ENCODE measurements at regions not wholly inside any gene's neighbourhood (a gene's known extent, or its start where the extent isn't known, plus 50 kb on each side); places are given as distances from the start of the nearest gene placed in this dataset.
A peak's percentile ranks its signal among the peaks of the same experiment; 100 is the strongest.
"Not testable (repeated sequence)": the region's sequence is repeated elsewhere in the genome, so short reads cannot be mapped to it uniquely, and the experiment has no call there.

- DNase-seq: no peak
Measured at GRCh38 chr6:4280707-4281106, 145.3 kb upstream of the ECI2 start.

DNA sequence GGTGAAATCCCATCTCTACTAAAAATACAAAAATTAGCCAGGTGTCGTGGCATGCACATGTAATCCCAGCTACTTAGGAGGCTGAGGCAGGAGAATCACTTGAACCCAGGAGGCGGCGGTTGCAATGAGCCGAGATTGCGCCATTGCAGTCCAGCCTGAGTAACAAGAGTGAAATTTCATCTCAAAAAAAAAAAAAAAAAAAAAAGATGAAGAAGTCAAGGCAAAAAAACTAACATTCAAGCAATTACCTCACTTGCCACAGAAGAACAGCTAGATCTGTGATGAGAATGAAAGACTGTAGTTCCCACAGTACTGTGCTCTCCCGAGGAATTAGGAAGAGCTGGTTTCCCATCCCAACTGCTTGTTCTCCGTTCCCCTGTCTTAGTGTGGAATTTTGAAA lies 144.7 kb upstream of the ECI2 start:
- no peak for DNase-seq

GRCh38 chr6:4274382-4275082 lies 139.2 kb upstream of the ECI2 start:
- DNase-seq: peak; percentile 25

GRCh38 chr6:4272996-4273395 lies 137.6 kb upstream of the ECI2 start:
- DNase-seq: no peak

DNA sequence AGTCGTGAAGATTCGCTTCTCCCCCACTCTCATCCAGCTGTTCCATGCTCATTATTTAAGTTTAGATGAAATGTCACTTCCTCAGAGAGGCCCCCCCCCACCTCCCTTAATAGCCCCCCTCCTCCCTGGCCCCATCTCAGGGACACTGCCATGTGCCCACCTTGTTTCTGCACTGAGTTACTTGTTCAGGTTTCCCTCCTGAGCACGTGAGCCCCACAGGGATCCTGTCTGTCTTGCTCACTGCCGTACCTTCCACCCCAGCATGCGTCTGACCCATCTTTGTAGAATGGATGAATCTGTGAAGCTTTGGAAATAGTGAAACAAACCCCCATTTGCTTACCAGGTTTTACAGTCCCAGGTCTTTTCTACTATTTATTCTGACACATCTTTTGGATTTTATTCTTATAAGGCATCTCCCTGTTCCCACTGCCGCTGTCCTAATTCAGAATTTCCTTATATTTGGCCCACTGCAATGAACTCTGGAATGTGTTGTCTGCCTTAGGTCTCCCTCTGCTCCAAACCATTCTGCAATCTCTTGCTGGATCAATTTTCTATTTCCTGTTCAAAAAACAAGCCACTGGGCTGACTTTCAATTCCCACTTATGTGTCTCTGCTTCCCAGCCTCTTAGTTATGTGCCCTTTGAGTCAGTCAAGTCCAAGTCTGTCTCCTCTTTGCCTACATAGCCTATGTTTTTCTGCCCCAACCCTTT lies 136.5 kb upstream of the ECI2 start:
- no peak for DNase-seq

- DNase-seq: no peak
Measured at GRCh38 chr6:4270776-4271175, 135.4 kb upstream of the ECI2 start.

GRCh38 chr6:4270001-4270400 lies 134.6 kb upstream of the ECI2 start:
- DNase-seq: no peak

DNA sequence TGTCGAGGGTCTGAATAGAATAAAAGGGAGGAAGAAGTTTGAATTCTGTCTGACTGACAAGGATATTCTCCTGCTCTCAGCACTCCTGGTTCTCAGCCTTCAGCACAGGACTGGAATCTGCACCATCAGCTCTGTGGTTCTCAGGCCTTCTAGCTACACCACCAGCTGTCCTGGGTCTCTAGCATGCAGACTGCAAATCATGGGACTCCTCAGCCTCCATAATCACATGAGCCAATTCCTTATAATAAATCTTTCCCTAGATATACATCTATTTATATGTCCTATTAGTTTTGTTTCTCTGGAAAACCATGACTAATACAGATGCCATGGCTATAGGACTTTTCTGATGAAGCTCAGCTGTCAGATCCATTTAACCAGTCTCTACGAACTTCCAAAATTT lies 132.8 kb upstream of the ECI2 start:
- no peak for DNase-seq

GRCh38 chr6:4265740-4266139 lies 130.4 kb upstream of the ECI2 start:
- no peak for DNase-seq

DNA sequence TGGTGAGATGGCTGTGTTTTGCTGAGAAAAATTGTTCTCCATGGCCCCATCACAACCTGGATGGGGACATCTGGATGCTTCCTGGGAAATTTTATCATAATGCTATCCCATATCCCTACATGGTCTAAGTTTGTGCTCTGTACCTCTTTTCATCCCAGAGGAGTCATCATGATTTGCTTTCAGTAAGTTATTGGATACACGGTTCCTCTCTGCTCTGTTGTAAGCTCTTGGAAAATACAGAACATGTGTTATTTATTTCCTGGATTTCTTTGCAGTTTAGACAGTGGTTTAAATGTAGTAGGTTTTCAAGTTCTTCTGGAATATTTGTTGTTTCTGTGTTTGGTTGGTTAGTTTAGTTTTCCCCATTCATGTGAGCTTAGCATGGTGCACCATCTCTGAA lies 129.2 kb upstream of the ECI2 start:
- no peak for DNase-seq

GRCh38 chr6:4264081-4264480 lies 128.7 kb upstream of the ECI2 start:
- DNase-seq: no peak

DNA sequence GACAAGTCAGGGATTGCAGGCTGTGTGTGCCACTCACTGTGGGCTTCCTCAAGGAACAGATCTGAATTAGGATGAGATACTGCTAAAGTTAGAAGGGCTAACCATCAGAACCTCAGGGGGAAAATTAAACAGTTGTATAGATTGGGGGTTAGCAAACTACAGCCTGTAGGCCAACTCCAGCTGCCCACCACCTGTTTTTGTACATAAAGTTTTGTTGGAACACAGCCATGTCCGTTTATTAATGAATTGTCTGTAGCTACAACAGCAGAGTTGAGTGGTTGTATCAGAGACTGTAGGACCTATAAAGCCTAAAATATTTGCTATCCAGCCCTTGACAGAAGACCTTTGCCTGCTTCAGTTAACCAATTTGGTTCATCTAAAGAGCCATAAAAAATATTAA lies 127.2 kb upstream of the ECI2 start:
- no peak for DNase-seq

DNA sequence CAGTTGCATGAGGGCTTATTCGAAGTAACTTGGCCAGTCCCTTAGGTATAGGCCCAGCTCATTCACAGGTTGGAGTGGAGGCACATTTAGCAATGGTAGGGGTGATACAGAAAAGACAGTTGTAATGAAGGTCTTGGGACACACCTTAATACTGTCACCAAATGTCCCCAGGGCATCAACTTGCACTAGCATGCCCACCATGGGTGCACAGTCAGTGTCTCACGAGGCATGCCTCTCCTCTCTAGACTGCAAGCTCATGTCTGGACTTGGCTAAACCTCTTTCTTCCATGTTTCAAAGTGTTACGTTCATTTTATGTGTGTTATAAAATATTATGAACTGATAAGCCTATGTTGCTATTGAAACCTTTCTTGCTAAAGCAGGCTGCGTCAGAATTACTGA lies 124.0 kb upstream of the ECI2 start:
- no peak for DNase-seq

GRCh38 chr6:4258733-4259132 lies 123.4 kb upstream of the ECI2 start:
- DNase-seq: no peak

DNA sequence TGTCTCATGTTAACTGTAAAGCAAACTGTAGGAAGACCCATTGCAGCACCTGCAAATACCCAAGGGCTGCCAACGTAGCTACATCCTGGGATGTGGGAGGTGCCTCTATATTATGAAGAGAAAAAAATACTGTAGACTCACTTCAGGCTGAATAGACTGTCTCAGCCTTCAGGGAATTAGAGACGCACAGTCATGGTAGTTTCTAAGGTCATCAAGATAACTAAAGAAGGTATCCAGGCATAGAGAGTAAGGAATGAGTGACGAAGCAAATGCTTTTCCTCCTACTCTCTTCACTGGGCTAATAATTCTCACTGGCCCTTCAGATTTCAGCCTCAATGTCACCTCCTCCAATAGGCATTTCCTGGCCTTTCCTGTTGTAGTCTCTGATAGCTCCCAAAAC lies 121.6 kb upstream of the ECI2 start:
- DNase-seq: no peak

GRCh38 chr6:4253604-4254231 lies 118.3 kb upstream of the ECI2 start:
- DNase-seq: no peak

- not testable (repeated sequence) for DNase-seq
Measured at GRCh38 chr6:4252445-4252844, 117.1 kb upstream of the ECI2 start.

DNA sequence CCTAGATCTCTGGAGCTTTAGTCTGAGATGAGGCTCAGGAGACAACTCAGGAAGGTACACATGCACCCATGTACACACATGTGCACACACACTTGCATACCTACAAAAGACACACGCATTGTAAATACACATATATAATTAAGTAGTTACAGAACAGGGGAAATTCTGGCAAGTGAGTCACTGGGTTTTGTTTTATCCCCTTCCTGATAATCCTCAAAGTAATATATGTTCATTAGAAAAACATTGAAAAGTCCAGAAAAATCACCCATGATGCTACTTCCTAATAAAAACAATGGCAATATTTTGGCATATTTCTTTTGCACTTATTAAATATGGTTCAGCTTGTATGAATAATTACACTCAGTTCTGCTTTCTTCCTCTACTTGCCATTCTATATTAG lies 115.3 kb upstream of the ECI2 start:
- no peak for DNase-seq

DNA sequence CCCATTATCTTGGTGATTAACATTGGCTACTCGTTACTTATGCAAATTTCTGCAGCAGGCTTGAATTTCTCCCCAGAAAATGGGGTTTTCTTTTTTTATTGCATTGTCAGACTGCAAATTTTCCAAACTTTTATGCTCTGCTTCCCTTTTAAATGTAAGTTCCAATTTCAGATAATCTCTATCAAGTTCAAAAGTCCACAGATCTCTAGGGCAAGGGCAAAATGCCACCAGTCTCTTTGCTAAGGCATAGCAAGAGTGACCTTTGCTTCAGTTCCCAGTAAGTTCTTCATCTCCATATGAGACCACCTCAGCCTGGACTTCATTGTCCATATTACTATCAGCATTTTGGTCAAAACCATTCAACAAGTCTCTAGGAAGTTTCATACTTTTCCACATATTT lies 108.5 kb upstream of the ECI2 start:
- DNase-seq: not testable (repeated sequence)

DNA sequence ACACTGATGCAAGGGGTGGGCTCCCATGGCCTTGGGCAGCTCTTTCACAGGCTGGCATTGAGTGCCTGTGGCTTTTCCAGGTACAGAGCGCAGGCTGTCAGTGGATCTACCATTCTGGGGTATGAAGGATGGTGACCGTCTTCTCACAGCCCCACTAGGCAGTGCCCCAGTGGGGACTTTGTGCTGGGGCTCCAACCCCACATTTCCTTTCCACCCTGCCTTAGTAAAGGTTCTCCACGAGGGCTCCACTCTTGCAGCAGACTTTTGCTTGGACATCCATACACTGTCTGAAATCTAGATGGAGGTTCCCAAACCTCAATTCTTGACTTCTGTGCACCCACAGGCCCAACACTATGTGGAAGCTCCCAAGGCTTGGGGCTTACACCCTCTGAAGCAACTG lies 107.9 kb upstream of the ECI2 start:
- no peak for DNase-seq

DNA sequence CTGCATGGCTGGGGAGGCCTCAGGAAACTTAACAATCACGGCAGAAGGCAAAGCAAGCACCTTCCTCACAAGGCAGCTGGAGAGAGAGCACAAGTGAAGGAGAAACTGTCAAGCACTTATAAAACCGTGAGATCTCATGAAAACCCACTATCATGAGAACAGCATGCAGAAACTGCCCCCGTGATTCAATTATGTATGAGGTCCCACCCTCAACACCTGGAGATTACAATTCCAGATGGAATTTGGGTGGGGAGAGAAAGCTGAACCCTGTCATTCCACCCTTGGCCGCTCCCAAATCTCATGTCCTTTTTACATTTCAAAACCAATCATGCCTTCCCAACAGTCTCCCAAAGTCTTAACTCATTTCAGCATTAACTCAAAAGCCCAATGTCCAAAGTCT lies 107.2 kb upstream of the ECI2 start:
- no peak for DNase-seq

GRCh38 chr6:4240148-4240547 lies 104.8 kb upstream of the ECI2 start:
- no peak for DNase-seq

- no peak for DNase-seq
Measured at GRCh38 chr6:4225161-4225872, 89.9 kb upstream of the ECI2 start.

All from NCI-H146 (cell line).